H9 (cell line): ENCODE measurements at regions not wholly inside any gene's neighbourhood (a gene's known extent, or its start where the extent isn't known, plus 50 kb on each side); places are given as distances from the start of the nearest gene placed in this dataset.

Source experiments
- DNase-seq: peaks from one replicate; pipeline ENCODE4 v3.0.0-alpha.2; 2017
- H2AFZ ChIP-seq: one replicate; pipeline ENCODE4 v1.6.1; 2013; ENCODE audit warnings: mild to moderate bottlenecking, low read length, control low read depth, moderate library complexity
- H2AK5ac ChIP-seq: 2 replicates; pipeline ENCODE4 v1.6.1; 2013; ENCODE audit warnings: low read length, control low read depth, mixed read lengths; ENCODE audit not compliant: insufficient read length
- H2BK120ac ChIP-seq: one replicate; pipeline ENCODE4 v1.6.1; 2013; ENCODE audit warnings: low read depth, mild to moderate bottlenecking, low read length, control low read depth, inconsistent platforms; ENCODE audit not compliant: poor library complexity, severe bottlenecking
- H2BK12ac ChIP-seq: 2 replicates; pipeline ENCODE4 v1.6.1; 2013; ENCODE audit warnings: low read length, control low read depth, mixed read lengths, low read depth; ENCODE audit not compliant: insufficient read length
- H2BK15ac ChIP-seq: 2 replicates; pipeline ENCODE4 v1.6.1; 2013; ENCODE audit warnings: low read depth, low read length, control low read depth
- H2BK20ac ChIP-seq: one replicate; pipeline ENCODE4 v1.6.1; 2013; ENCODE audit warnings: low read depth, mild to moderate bottlenecking, low read length, control low read depth, inconsistent platforms; ENCODE audit not compliant: poor library complexity, severe bottlenecking
- H2BK5ac ChIP-seq: 2 replicates; pipeline ENCODE4 v1.6.1; 2013; ENCODE audit warnings: low read length, control low read depth, mixed read lengths; ENCODE audit not compliant: insufficient read length
- H3K14ac ChIP-seq: 2 replicates; pipeline ENCODE4 v1.6.1; 2013; ENCODE audit warnings: low read length, control low read depth; ENCODE audit not compliant: insufficient read depth
- H3K18ac ChIP-seq: 2 replicates; pipeline ENCODE4 v1.6.1; 2013; ENCODE audit warnings: low read depth, mild to moderate bottlenecking, mixed read lengths, low read length, control low read depth; ENCODE audit not compliant: insufficient read length
- H3K23ac ChIP-seq: 2 replicates; pipeline ENCODE4 v1.6.1; 2013; ENCODE audit warnings: low read length, control low read depth, mixed read lengths, low read depth; ENCODE audit not compliant: insufficient read length
- H3K23me2 ChIP-seq: 2 replicates; pipeline ENCODE4 v1.6.1; 2013; ENCODE audit warnings: low read depth, mild to moderate bottlenecking, mixed read lengths, low read length, control low read depth; ENCODE audit not compliant: insufficient read length, poor library complexity, severe bottlenecking
- H3K27ac ChIP-seq: 2 replicates; pipeline ENCODE4 v1.5.1; 2013; ENCODE audit warnings: low read length, control low read depth, mixed read lengths, low read depth; ENCODE audit not compliant: insufficient read length
- H3K27me3 ChIP-seq: 2 replicates; pipeline ENCODE4 v1.6.1; 2013; ENCODE audit warnings: low read length, control low read depth, inconsistent platforms; ENCODE audit not compliant: insufficient read depth
- H3K4ac ChIP-seq: 2 replicates; pipeline ENCODE4 v1.6.1; 2013; ENCODE audit warnings: low read depth, mild to moderate bottlenecking, control low read depth, inconsistent platforms, low read length, moderate library complexity
- H3K4me1 ChIP-seq: 2 replicates; pipeline ENCODE4 v1.6.1; 2013; ENCODE audit warnings: low read length, control low read depth, inconsistent platforms; ENCODE audit not compliant: insufficient read depth
- H3K4me2 ChIP-seq: 2 replicates; pipeline ENCODE4 v1.6.1; 2013; ENCODE audit warnings: low read length, control low read depth, mixed read lengths; ENCODE audit not compliant: insufficient read length, insufficient read depth
- H3K56ac ChIP-seq: 2 replicates; pipeline ENCODE4 v1.6.1; 2013; ENCODE audit warnings: low read depth, mild to moderate bottlenecking, mixed read lengths, low read length, control low read depth; ENCODE audit not compliant: insufficient read length
- H3K79me1 ChIP-seq: 2 replicates; pipeline ENCODE4 v1.6.1; 2013; ENCODE audit warnings: low read depth, mild to moderate bottlenecking, moderate library complexity, low read length, control low read depth, inconsistent platforms; ENCODE audit not compliant: insufficient read depth, poor library complexity, severe bottlenecking
- H3K79me2 ChIP-seq: 2 replicates; pipeline ENCODE4 v1.6.1; 2013; ENCODE audit warnings: low read length, control low read depth, inconsistent platforms; ENCODE audit not compliant: insufficient read depth
- H3K9ac ChIP-seq: 2 replicates; pipeline ENCODE4 v1.6.1; 2013; ENCODE audit warnings: low read length, control low read depth, mixed read lengths; ENCODE audit not compliant: insufficient read length; ENCODE audit errors: extremely low read depth
- H3K9me3 ChIP-seq: one replicate; pipeline ENCODE4 v1.6.1; 2013; ENCODE audit warnings: low read depth, low read length, inconsistent platforms; ENCODE audit not compliant: control insufficient read depth
- H3T11ph ChIP-seq: one replicate; pipeline ENCODE4 v1.6.1; 2013; ENCODE audit warnings: mild to moderate bottlenecking, low read length, control low read depth, inconsistent platforms
- H4K20me1 ChIP-seq: one replicate; pipeline ENCODE4 v1.6.1; 2013; ENCODE audit not compliant: control insufficient read depth, insufficient read length, insufficient read depth
- H4K5ac ChIP-seq: 2 replicates; pipeline ENCODE4 v1.6.1; 2013; ENCODE audit warnings: low read depth, mild to moderate bottlenecking, mixed read lengths, low read length, control low read depth; ENCODE audit not compliant: insufficient read length
- H4K8ac ChIP-seq: replicated peaks from 2 replicates; pipeline ENCODE4 v1.6.1; 2013; ENCODE audit warnings: low read length, control low read depth, mixed read lengths, low read depth; ENCODE audit not compliant: insufficient read length
- H4K91ac ChIP-seq: 2 replicates; pipeline ENCODE4 v1.6.1; 2013; ENCODE audit warnings: low read depth, mild to moderate bottlenecking, moderate library complexity, mixed read lengths, low read length, control low read depth; ENCODE audit not compliant: insufficient read length
- H3K27ac Mint-ChIP-seq, 3 experiments: 2 replicates in 2 of 3; 3 replicates in 1 of 3; pipeline ENCODE4 v1.8.0; 2020 to 2021; ENCODE audit warnings: mixed read lengths in 3 of 3, mild to moderate bottlenecking in 1 of 3, moderate library complexity in 1 of 3
- H3K27me3 Mint-ChIP-seq: 2 replicates; pipeline ENCODE4 v1.8.0; 2021; ENCODE audit warnings: low read depth, mild to moderate bottlenecking, moderate library complexity, mixed read lengths
- H3K36me3 Mint-ChIP-seq, 3 experiments: 2 replicates in 2 of 3; 3 replicates in 1 of 3; pipeline ENCODE4 v1.8.0; 2020 to 2021; ENCODE audit warnings: low read depth in 3 of 3, mixed read lengths in 3 of 3; ENCODE audit not compliant: insufficient read depth in 1 of 3
- H3K4me1 Mint-ChIP-seq, 2 experiments: 2 replicates each; pipeline ENCODE4 v1.8.0; 2020; ENCODE audit warnings: mixed read lengths in 2 of 2
- H3K4me3 Mint-ChIP-seq, 2 experiments: 2 replicates in 1 of 2; 3 replicates in 1 of 2; pipeline ENCODE4 v1.8.0; 2020 to 2021; ENCODE audit warnings: mild to moderate bottlenecking in 2 of 2, mixed read lengths in 2 of 2, moderate library complexity in 1 of 2
- H3K9me3 Mint-ChIP-seq, 2 experiments: 2 replicates in 1 of 2; 3 replicates in 1 of 2; pipeline ENCODE4 v1.8.0; 2020; ENCODE audit warnings: mild to moderate bottlenecking in 2 of 2, mixed read lengths in 2 of 2, moderate library complexity in 1 of 2
- WGBS: extraction: QIAGEN DNeasy Blood & Tissue Kit; methylation state at CpG from one replicate; pipeline ENCODE4 v1.1.7; 2013; ENCODE audit warnings: missing lambda C conversion rate, low lambda C conversion rate, mixed read lengths; ENCODE audit not compliant: insufficient read length; ENCODE audit errors: extremely low coverage; 5-methylcytosine and 5-hydroxymethylcytosine counted together
- TF ChIP-seq, protein P1 (sequence below): fragments of 200-600 bp; sonication (generic); conservative IDR thresholded peaks from 3 replicates; pipeline ENCODE4 v1.8.0; 2021; ENCODE audit warnings: antibody characterized with exemption, mild to moderate bottlenecking

DNA sequence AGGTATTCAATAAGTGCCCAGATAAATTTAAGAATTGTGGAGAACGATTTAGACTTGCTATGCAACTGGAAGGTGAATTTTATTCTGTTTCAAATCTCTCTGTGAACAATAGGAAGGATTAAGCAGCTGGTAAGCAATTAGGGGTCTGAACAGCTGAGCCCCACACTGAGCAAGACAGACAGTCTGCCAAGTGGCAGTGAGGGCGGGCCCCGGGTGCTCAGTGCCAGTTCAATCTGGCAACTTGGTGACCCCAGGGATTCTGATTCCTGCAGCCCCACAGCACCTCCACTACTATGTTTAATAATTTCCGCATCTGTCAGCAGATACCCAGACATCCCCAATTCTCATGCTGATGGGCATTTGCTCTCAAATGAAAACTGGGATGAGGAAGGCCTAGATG, 317.3 kb downstream of the PPP1R2C start:
- WGBS: no CpG with 5 or more reads among the region's 4 CpGs
- no peaks in the 10 kb centered on the region for H3K79me2 ChIP-seq
- no peak overlapping the region for H2BK12ac ChIP-seq
- H2AFZ ChIP-seq: no peak overlapping the region
- H2BK120ac ChIP-seq: no peak overlapping the region
- Mint-ChIP-seq H3K9me3 (peaks cover 0 to 22% of the 10 kb centered on the region in 2 experiments; a peak in 3 of 5 replicates), H3K4me1 (peaks cover 0 to 2% of the 10 kb centered on the region in 2 experiments; a peak in 1 of 4 replicates), H3K27me3 (no peaks in the 10 kb centered on the region; the same call in 1 of the 2 replicates), H3K36me3 (no peaks in the 10 kb centered on the region; a peak in 1 of 7 replicates), H3K27ac (no peak overlapping the region), H3K4me3 (no peak overlapping the region)
- H3K56ac ChIP-seq: no peak overlapping the region
- H4K20me1 ChIP-seq: no peaks in the 10 kb centered on the region
- H3K79me1 ChIP-seq: no peaks in the 10 kb centered on the region
- TF ChIP-seq, protein P1, sequence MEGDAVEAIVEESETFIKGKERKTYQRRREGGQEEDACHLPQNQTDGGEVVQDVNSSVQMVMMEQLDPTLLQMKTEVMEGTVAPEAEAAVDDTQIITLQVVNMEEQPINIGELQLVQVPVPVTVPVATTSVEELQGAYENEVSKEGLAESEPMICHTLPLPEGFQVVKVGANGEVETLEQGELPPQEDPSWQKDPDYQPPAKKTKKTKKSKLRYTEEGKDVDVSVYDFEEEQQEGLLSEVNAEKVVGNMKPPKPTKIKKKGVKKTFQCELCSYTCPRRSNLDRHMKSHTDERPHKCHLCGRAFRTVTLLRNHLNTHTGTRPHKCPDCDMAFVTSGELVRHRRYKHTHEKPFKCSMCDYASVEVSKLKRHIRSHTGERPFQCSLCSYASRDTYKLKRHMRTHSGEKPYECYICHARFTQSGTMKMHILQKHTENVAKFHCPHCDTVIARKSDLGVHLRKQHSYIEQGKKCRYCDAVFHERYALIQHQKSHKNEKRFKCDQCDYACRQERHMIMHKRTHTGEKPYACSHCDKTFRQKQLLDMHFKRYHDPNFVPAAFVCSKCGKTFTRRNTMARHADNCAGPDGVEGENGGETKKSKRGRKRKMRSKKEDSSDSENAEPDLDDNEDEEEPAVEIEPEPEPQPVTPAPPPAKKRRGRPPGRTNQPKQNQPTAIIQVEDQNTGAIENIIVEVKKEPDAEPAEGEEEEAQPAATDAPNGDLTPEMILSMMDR: no peak
- no peak overlapping the region for H4K5ac ChIP-seq
- DNase-seq: no peak
- no peak overlapping the region for H4K8ac ChIP-seq
- H3K9me3 ChIP-seq: no peaks in the 10 kb centered on the region
- no peak overlapping the region for H3T11ph ChIP-seq
- H2AK5ac ChIP-seq: no peak overlapping the region
- H3K23me2 ChIP-seq: no peaks in the 10 kb centered on the region
- H4K91ac ChIP-seq: no peak overlapping the region
- no peak overlapping the region for H3K4ac ChIP-seq
- H2BK15ac ChIP-seq: no peak overlapping the region
- no peaks in the 10 kb centered on the region; the same call in 1 of the 2 replicates for H3K4me1 ChIP-seq
- no peak overlapping the region for H2BK5ac ChIP-seq
- no peak overlapping the region for H3K4me2 ChIP-seq
- no peak overlapping the region for H3K23ac ChIP-seq
- no peak overlapping the region for H3K9ac ChIP-seq
- no peak overlapping the region for H3K18ac ChIP-seq
- H2BK20ac ChIP-seq: no peak overlapping the region
- H3K27ac ChIP-seq: no peak overlapping the region
- no peak overlapping the region for H3K14ac ChIP-seq
- no peaks in the 10 kb centered on the region for H3K27me3 ChIP-seq
